H7 (cell line): ENCODE measurements at regions not wholly inside any gene's neighbourhood (a gene's known extent, or its start where the extent isn't known, plus 50 kb on each side); places are given as distances from the start of the nearest gene placed in this dataset.

Experiments used
- DNase-seq: peaks from one replicate; pipeline ENCODE4 v3.0.0; 2012
- H3K27me3 ChIP-seq: 2 replicates; pipeline ENCODE4 v1.6.0; 2011; ENCODE audit warnings: mild to moderate bottlenecking, low read length; ENCODE audit not compliant: control insufficient read depth, insufficient read depth
- H3K36me3 ChIP-seq: replicated peaks from 2 replicates; pipeline ENCODE4 v1.5.1; 2011; ENCODE audit warnings: low read length; ENCODE audit not compliant: control insufficient read depth, insufficient read depth
- H3K4me3 ChIP-seq: 2 replicates; pipeline ENCODE4 v1.5.1; 2011; ENCODE audit warnings: low read depth, mild to moderate bottlenecking, control low read depth, low read length, moderate library complexity; ENCODE audit not compliant: insufficient read depth

GRCh38 chr1:184319879-184320278 is 67.0 kb upstream of the C1orf21 start:
- no peak overlapping the region for H3K4me3 ChIP-seq
- no peaks in the 10 kb centered on the region for H3K36me3 ChIP-seq
- DNase-seq, result no peak
- H3K27me3 ChIP-seq, result no peaks in the 10 kb centered on the region

- Histone ChIP-seq H3K36me3 (no peaks in the 10 kb centered on the region), H3K4me3 (no peak overlapping the region), H3K27me3 (no peaks in the 10 kb centered on the region)
- peak; percentile 33 for DNase-seq
These were observed 64.6 kb upstream of the C1orf21 start for GRCh38 chr1:184322253-184322652.

DNA sequence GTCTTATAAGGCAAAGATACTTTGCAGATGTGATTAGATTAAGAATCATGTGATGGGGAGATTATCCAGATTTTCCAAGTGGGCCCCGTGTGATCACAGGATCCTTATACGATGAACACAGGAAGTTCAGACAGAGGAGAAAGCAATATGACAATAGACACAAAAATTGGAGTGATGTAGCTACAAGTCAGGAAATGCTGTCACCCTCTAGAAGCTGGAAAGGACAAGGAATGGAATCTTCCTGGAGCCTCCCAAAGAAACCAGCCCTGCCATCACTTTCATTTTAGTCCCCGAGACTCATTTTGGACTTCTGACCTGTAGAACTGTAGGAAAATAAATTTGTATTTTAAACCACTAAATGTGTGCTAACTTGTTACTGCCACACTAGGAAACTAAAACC is 61.9 kb upstream of the C1orf21 start:
- H3K4me3 ChIP-seq, result no peak overlapping the region
- H3K27me3 ChIP-seq, result no peaks in the 10 kb centered on the region
- H3K36me3 ChIP-seq, result no peaks in the 10 kb centered on the region
- no peak for DNase-seq

DNA sequence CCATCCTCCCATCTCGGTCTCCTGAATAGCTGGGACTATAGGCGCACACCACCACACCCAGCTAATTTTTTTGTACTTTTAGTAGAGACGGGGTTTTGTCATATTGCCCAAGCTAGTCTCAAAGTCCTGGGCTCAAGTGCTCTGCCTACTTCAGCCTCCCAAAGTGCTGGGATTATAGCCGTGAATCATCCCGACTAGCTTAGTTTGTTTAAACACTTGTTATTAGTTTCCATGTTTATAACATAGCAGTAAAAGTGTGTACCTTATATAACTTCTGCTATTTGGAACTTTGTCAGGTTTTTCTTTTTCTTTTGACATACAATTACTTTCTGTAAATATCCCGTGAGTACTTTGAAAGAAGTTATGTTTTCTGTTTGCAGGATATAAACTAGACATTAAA is 60.6 kb upstream of the C1orf21 start:
- no peak for DNase-seq
- Histone ChIP-seq H3K4me3 (no peak overlapping the region), H3K36me3 (no peaks in the 10 kb centered on the region), H3K27me3 (no peaks in the 10 kb centered on the region)

DNA sequence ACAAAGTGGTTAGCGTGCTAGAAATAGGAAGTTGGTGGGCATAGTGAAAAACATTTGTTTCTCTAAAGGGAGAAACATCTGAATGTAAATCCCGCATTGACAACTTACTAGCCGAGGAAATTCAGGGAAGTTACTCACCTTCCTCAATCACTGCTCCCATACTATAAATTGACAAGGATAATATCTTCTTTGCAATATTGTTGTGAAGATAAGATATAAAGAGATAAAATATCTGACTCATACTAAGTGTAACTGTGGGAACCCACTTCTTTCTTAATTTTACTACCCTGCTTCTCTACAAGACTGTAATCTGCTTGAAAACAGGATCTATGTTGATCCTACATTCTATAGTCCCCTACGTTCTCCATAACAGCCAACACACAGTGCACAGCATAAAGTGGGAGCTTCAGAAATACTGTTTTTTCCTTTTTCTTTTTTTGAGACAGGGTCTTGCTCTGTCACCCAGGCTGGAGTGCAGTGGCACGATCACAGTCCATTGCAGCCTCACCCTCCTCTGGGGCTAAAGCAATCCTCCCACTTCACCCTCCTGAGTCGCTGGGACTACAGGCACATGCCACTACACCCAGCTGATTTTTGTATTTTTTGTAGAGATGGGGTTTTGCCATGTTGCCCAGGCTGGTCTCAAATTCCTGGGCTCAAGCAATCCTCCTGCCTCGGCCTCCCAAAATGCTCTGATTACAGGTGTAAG is 57.4 kb upstream of the C1orf21 start:
- H3K4me3 ChIP-seq, result no peak overlapping the region
- no peaks in the 10 kb centered on the region for H3K36me3 ChIP-seq
- DNase-seq, result no peak
- no peaks in the 10 kb centered on the region for H3K27me3 ChIP-seq

DNA sequence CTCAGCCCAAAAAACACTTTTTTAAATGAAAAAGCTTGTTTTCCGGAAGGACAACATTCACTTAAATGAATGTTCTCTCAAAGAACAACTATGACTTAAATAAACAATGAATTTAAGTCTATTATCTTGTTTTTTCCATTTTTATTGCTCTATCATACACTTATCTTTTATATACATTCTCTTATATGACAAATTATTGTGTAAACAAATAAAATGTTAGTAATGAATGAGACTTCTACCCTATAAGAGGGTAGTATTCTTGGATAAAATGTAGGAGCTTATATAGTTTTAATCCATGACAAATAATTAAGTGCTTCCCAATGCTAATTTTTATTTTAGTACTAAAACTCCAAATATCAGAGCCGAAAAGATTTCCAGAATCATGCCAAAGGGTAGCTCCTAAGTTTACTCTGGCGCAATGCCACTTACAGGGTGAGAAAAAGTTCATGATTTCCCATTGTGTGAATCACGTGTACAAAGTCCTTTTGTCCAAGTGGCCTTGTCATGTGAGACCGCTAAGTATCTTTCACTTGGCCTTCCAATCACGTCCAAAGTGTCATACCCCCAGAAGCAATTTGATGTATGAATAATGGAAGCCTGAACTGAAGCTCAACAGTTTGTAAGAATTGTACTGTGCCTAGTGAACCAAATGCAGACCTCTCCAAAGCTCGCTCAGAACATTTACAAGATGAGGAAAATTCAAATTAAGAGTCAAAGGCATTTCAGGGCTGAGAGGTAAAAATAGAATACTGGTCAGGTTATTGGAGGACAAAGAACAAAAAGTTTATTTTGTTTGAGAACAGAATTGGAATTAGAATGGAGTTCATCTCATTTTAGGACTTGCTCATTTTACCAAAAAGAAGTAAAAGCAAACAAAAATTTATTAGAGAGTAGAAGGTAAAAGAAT is 56.6 kb upstream of the C1orf21 start:
- Histone ChIP-seq H3K4me3 (no peak overlapping the region), H3K27me3 (no peaks in the 10 kb centered on the region), H3K36me3 (no peaks in the 10 kb centered on the region)
- no peak for DNase-seq

DNA sequence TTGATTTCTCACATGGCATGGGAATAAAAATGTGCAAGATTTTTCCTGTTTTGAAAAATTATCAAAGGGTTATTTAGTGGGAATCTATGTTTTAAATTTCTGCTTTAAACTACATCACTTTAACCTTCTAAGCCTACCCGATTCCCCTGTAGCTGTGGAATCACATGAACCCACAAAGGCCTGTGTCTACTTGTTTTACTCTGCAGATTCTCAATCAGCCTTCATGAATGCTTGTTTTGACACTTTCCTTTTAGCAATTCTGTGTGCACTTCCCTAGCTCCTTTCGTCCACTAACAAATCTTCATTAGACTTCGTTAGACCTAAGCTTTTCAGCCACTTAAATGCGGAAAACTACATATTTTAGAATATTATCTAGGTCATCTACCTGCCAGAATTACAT is 56.0 kb upstream of the C1orf21 start:
- no peaks in the 10 kb centered on the region for H3K27me3 ChIP-seq
- DNase-seq, result no peak
- H3K36me3 ChIP-seq, result no peaks in the 10 kb centered on the region
- no peak overlapping the region for H3K4me3 ChIP-seq
